ENCODE measurements at regions not wholly inside any gene's neighbourhood (a gene's known extent, or its start where the extent isn't known, plus 50 kb on each side); places are given as distances from the start of the nearest gene placed in this dataset.

GRCh38 chr4:12770351-12770750 lies 713.8 kb downstream of the RAB28 start:
- TF ChIP-seq, protein P1, sequence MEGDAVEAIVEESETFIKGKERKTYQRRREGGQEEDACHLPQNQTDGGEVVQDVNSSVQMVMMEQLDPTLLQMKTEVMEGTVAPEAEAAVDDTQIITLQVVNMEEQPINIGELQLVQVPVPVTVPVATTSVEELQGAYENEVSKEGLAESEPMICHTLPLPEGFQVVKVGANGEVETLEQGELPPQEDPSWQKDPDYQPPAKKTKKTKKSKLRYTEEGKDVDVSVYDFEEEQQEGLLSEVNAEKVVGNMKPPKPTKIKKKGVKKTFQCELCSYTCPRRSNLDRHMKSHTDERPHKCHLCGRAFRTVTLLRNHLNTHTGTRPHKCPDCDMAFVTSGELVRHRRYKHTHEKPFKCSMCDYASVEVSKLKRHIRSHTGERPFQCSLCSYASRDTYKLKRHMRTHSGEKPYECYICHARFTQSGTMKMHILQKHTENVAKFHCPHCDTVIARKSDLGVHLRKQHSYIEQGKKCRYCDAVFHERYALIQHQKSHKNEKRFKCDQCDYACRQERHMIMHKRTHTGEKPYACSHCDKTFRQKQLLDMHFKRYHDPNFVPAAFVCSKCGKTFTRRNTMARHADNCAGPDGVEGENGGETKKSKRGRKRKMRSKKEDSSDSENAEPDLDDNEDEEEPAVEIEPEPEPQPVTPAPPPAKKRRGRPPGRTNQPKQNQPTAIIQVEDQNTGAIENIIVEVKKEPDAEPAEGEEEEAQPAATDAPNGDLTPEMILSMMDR (conservative IDR thresholded peaks at IDR 0.05; ENCODE audit: low read depth, low read length): no peak
- no peak for TF ChIP-seq CEBPB (IDR thresholded peaks at IDR 0.05; ENCODE audit: low read depth, low read length)
